Ascending aorta (tissue), 2 donors: ENCODE measurements at regions not wholly inside any gene's neighbourhood (a gene's known extent, or its start where the extent isn't known, plus 50 kb on each side); places are given as distances from the start of the nearest gene placed in this dataset.

Experiments used
- DNase-seq, 2 donors: peaks; one replicate each; pipeline ENCODE4 v3.0.0-alpha.2; 2019; ENCODE audit warnings: low spot score in 2 of 2
- H3K27ac ChIP-seq, 2 donors: fragments of 200-600 bp; sonication (generic); one replicate each; pipeline ENCODE4 v1.5.1; 2016 to 2017; ENCODE audit warnings: mild to moderate bottlenecking in 1 of 2
- H3K27me3 ChIP-seq: fragments of 200-600 bp; sonication (generic); one replicate; pipeline ENCODE4 v1.5.1; 2017
- H3K36me3 ChIP-seq, 2 donors: fragments of 200-600 bp; sonication (generic); one replicate each; pipeline ENCODE4 v1.5.1; 2016
- H3K4me1 ChIP-seq, 2 donors: fragments of 200-600 bp; sonication (generic); one replicate each; pipeline ENCODE4 v1.5.1; 2016 to 2017; ENCODE audit warnings: mild to moderate bottlenecking in 1 of 2
- H3K4me3 ChIP-seq, 2 donors: fragments of 200-600 bp; sonication (generic); one replicate each; pipeline ENCODE4 v1.5.1; 2016 to 2017; ENCODE audit warnings: mild to moderate bottlenecking in 1 of 2
- H3K9me3 ChIP-seq, 2 donors: fragments of 200-600 bp; sonication (generic); one replicate each; pipeline ENCODE4 v1.5.1; 2016
- intact Hi-C: fragments of 100-400 bp; cut with DNase I; formaldehyde crosslinking; loops from one replicate; pipeline ENCODE4 v1.15.1; 2023
- TF ChIP-seq, protein P1 (sequence below), 3 experiments: fragments of 200-600 bp in 2 of 3; fragments of 450-650 bp in 1 of 3; sonication (generic) in 2 of 3; IDR thresholded peaks; one replicate each; pipeline ENCODE4 v1.5.1; 2016 to 2019; ENCODE audit warnings: antibody characterized with exemption in 3 of 3, mild to moderate bottlenecking in 1 of 3, moderate library complexity in 1 of 3

DNA sequence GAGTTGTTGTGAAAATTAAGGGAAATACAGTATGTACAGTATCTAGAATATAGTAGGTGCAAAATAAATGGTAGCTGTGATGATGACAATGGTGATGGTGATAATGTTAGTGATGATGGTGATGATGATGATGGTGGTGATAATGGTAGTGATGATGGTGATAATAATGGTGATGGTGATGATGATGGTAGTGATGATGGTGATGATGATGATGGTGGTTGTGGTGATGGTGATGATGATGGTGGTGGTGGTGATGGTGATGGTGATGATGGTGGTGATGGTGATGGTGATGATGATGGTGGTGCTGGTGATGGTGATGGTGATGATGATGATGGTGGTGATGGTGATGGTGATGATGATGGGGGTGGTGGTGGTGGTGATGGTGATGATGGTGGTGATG is 91.3 kb upstream of the FOXF1 start:
- TF ChIP-seq, protein P1, sequence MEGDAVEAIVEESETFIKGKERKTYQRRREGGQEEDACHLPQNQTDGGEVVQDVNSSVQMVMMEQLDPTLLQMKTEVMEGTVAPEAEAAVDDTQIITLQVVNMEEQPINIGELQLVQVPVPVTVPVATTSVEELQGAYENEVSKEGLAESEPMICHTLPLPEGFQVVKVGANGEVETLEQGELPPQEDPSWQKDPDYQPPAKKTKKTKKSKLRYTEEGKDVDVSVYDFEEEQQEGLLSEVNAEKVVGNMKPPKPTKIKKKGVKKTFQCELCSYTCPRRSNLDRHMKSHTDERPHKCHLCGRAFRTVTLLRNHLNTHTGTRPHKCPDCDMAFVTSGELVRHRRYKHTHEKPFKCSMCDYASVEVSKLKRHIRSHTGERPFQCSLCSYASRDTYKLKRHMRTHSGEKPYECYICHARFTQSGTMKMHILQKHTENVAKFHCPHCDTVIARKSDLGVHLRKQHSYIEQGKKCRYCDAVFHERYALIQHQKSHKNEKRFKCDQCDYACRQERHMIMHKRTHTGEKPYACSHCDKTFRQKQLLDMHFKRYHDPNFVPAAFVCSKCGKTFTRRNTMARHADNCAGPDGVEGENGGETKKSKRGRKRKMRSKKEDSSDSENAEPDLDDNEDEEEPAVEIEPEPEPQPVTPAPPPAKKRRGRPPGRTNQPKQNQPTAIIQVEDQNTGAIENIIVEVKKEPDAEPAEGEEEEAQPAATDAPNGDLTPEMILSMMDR (IDR thresholded peaks at IDR 0.05), result no peak
- H3K4me1 ChIP-seq, result no peaks in the 10 kb centered on the region

DNA sequence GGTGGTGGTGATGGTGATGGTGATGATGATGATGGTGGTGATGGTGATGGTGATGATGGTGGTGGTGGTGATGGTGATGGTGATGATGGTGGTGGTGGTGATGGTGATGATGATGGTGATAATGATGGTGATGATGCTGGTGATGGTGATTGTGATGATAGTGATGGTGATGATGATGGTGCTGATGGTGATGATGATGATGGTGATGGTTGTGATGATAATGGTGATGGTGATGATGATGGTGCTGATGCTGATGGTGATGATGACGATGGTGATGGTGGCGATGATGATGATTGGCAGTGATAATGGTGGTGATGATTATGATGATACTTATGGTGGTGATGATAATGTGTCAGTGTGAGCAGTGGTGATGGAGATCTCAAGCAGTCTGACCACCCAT is 90.8 kb upstream of the FOXF1 start:
- Histone ChIP-seq H3K27ac (no peak overlapping the region), H3K4me3 (no peak overlapping the region), H3K4me1 (no peaks in the 10 kb centered on the region), H3K36me3 (no peaks in the 10 kb centered on the region), H3K9me3 (peaks cover 0 to 9% of the 10 kb centered on the region in 2 donors), H3K27me3 (no peaks in the 10 kb centered on the region)
- TF ChIP-seq, protein P1 (IDR thresholded peaks at IDR 0.05), result no peak
- no peak for DNase-seq
- intact Hi-C loops, result no loop called here

More for the DNA sequence above, 91.3 kb upstream of the FOXF1 start:
- no peak for DNase-seq
- intact Hi-C loops, result no loop called here
- Histone ChIP-seq H3K27me3 (no peaks in the 10 kb centered on the region), H3K27ac (no peak overlapping the region), H3K9me3 (peaks cover 0 to 9% of the 10 kb centered on the region in 2 donors), H3K4me3 (no peak overlapping the region), H3K36me3 (no peaks in the 10 kb centered on the region)

DNA sequence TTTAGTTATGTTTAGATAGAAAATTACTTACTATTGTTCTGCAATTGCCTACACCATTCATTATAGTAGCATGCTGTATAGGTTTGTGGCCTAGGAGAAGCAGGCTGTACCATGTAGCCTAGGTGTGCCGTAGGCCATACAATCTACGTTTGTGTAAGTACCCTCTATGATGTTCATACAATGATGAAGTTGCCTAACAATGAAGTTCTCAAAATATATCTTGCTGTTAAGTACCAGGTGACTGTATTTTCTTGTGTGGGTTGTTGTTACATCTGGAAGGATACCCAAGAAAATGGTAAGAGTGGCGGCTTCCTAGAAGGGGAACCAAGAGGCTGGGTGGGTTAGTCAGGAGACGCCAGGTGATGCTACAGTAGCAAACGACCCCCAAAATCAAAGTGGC is 88.3 kb upstream of the FOXF1 start:
- H3K27ac ChIP-seq, result no peak overlapping the region
- H3K9me3 ChIP-seq, result peaks cover 0 to 9% of the 10 kb centered on the region in 2 donors
- H3K27me3 ChIP-seq, result no peaks in the 10 kb centered on the region
- intact Hi-C loops, result no loop called here
- no peaks in the 10 kb centered on the region for H3K4me1 ChIP-seq
- no peak overlapping the region for H3K4me3 ChIP-seq
- TF ChIP-seq, protein P1 (IDR thresholded peaks at IDR 0.05), result no peak
- H3K36me3 ChIP-seq, result no peaks in the 10 kb centered on the region
- no peak for DNase-seq

DNA sequence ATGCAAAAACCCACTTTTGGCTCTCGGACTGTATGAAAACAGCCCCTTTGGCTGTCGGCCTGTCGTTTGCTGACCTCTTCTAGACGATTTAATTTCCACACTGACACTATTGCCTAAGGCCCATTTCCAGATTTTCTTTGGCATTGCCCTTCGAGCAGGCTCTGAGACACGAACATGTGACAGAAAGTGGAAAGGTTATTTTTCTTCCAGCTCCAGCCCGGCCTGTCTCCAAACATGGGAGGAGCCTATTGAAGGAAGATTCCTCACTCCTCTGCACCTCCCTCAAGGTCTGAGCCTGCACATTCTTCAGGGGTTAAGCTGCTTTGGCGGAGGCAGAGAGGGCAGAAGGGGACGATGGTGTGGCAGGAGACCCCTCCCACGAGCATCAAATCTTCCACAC is 85.9 kb upstream of the FOXF1 start:
- TF ChIP-seq, protein P1 (IDR thresholded peaks at IDR 0.05), result no peak
- no peaks in the 10 kb centered on the region for H3K4me1 ChIP-seq

DNA sequence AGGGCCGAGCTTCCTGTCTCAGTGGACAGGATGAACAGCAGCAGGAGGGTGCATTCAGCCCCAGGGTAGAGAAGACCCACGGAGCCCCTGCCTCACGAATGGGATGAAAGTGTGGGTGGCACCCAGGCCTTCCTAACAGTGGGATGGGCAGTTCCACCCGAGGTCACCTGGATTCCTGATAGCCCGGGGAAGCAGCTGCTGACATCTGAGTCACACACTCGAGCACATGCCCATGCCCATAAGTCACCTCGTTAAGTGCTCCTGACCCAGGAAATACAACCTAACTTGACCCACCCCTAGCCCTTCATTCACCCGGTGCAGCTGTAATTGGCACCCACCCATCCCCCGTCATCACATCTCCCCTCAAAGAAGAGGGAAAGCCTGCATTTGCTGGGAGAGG is 85.3 kb upstream of the FOXF1 start:
- Histone ChIP-seq H3K27ac (no peak overlapping the region), H3K36me3 (no peaks in the 10 kb centered on the region), H3K4me3 (no peak overlapping the region), H3K4me1 (no peaks in the 10 kb centered on the region), H3K27me3 (no peaks in the 10 kb centered on the region), H3K9me3 (peaks cover 0 to 9% of the 10 kb centered on the region in 2 donors)
- intact Hi-C loops, result no loop called here
- DNase-seq, result no peak
- TF ChIP-seq, protein P1 (IDR thresholded peaks at IDR 0.05), result no peak

More for the DNA sequence above, 85.9 kb upstream of the FOXF1 start:
- intact Hi-C loops, result no loop called here
- Histone ChIP-seq H3K27me3 (no peaks in the 10 kb centered on the region), H3K9me3 (peaks cover 0 to 9% of the 10 kb centered on the region in 2 donors), H3K4me3 (no peak overlapping the region), H3K36me3 (no peaks in the 10 kb centered on the region), H3K27ac (no peak overlapping the region)
- DNase-seq, result no peak

DNA sequence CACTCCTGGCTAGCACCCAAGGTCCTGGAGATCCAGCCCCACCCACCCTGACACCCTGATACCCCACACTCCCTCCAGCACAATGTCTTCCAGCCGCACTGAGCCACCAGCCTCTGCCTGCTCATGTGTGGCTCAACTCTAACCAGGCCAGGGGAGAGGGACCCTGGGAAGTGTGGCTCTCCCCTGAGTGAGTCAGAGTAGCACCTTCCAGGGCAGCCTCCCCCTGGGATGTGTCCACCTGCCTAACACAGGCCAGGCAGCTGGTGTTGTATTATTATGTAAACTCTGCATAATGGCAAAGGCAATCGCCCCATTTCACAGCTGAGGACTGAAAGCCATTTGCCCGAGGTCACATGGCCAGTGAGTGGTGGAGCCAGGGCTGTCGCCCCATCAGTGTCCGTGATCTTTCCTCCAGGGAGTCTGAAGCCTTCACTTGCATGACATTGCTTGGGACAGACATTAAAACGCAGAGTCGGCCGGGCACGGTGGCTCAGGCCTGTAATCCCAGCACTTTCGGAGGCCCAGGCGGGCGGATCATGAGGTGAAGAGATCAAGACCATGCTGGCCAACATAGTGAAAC is 84.2 kb upstream of the FOXF1 start:
- H3K27ac ChIP-seq, result no peak overlapping the region
- H3K4me1 ChIP-seq, result no peaks in the 10 kb centered on the region
- H3K27me3 ChIP-seq, result no peaks in the 10 kb centered on the region
- peaks cover 0 to 3% of the 10 kb centered on the region in 2 donors for H3K9me3 ChIP-seq
- no peak overlapping the region for H3K4me3 ChIP-seq
- no peaks in the 10 kb centered on the region for H3K36me3 ChIP-seq
- intact Hi-C loops, result no loop called here
- TF ChIP-seq, protein P1 (IDR thresholded peaks at IDR 0.05), result no peak
- DNase-seq, result no peak
